Breast epithelium (tissue), 4 donors: ENCODE measurements at regions not wholly inside any gene's neighbourhood (a gene's known extent, or its start where the extent isn't known, plus 50 kb on each side); places are given as distances from the start of the nearest gene placed in this dataset.

ENCODE experiments used
- DNase-seq, 2 donors: peaks; one replicate each; pipeline ENCODE4 v3.0.0-alpha.2; 2019; ENCODE audit warnings: low spot score in 2 of 2
- H3K27ac ChIP-seq, 2 donors: fragments of 200-600 bp; sonication (generic) in 1 of 2; one replicate each; pipeline ENCODE4 v1.5.1; 2016 to 2019; ENCODE audit warnings: mild to moderate bottlenecking in 1 of 2
- H3K27me3 ChIP-seq, 2 donors: fragments of 200-600 bp; sonication (generic) in 1 of 2; one replicate each; pipeline versions ENCODE4 v1.5.1 to v1.6.0; 2017 to 2019; ENCODE audit warnings: control low read depth in 1 of 2, mild to moderate bottlenecking in 1 of 2
- H3K36me3 ChIP-seq: fragments of 200-600 bp; one replicate; pipeline ENCODE4 v1.5.1; 2019
- H3K4me1 ChIP-seq, 2 donors: fragments of 200-600 bp; sonication (generic); one replicate each; pipeline ENCODE4 v1.5.1; 2016 to 2019; ENCODE audit warnings: control low read depth in 1 of 2
- H3K4me3 ChIP-seq, 3 donors: fragments of 200-600 bp; sonication (generic); 1 replicate in 2 of 3; 2 replicates in 1 of 3; pipeline ENCODE4 v1.5.1; 2016 to 2019; ENCODE audit warnings: mild to moderate bottlenecking in 3 of 3, moderate library complexity in 2 of 3
- H3K9me3 ChIP-seq, 2 donors: fragments of 200-600 bp; sonication (generic) in 1 of 2; one replicate each; pipeline ENCODE4 v1.5.1; 2016 to 2019; ENCODE audit warnings: control low read depth in 1 of 2
- POLR2A ChIP-seq: fragments of 450-650 bp; IDR thresholded peaks from one replicate; pipeline ENCODE4 v1.6.1; 2016; ENCODE audit warnings: antibody characterized with exemption, mild to moderate bottlenecking, moderate library complexity
- POLR2AphosphoS5 ChIP-seq, 3 donors: sonication (generic); formaldehyde crosslinking; IDR thresholded peaks; one replicate each; pipeline ENCODE4 v1.6.1; 2017; ENCODE audit warnings: antibody characterized with exemption in 3 of 3
- intact Hi-C: fragments of 100-400 bp; cut with DNase I; formaldehyde crosslinking; loops from one replicate; pipeline ENCODE4 v1.15.1; 2023; ENCODE audit warnings: low total_unique reads
- TF ChIP-seq, protein P1 (sequence below), 3 donors: fragments of 450-650 bp; IDR thresholded peaks; one replicate each; pipeline ENCODE4 v1.5.1; 2016 to 2017; ENCODE audit warnings: antibody characterized with exemption in 3 of 3, mild to moderate bottlenecking in 3 of 3, moderate library complexity in 3 of 3

DNA sequence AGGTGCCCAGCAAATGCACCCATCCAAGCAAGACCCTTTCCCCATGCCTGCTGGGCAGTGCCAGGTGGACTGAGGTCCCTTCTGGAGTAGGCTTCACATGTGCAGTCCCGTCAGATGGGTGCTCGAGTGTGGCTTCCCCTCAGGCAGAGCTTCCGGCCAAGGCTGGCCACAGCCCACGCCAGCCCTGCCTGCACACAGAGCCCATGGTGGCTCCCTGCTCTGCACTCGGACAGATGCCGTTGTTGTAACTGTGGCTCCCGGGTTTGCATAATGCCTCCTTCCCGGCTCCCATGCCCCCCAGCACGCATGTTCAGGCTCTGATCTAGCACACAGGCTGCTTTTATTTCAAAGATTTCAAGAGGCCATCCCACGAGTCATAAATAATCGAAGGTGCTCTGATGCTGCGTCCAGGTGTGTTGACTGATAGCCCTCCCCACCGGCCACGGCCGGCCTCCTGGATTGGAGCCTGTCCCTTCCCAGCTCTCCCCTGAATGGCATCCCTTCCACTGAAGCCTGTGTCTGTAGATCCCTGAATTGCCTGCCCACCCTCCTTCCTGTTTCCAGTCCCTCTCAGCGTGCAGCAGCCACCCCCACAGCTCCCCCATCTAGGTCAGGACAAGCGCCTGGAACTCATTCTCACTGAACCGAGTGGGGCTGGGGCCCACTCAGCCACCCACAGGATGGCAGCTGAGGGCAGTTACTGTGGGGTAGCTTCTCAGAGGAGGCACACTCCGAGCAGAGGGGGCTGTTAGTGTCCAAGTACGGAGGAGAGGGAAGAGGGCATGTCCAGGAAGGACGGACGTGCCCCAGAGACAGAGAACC is 100.0 kb upstream of the LINGO1 start:
- intact Hi-C loops = no loop called here

DNA sequence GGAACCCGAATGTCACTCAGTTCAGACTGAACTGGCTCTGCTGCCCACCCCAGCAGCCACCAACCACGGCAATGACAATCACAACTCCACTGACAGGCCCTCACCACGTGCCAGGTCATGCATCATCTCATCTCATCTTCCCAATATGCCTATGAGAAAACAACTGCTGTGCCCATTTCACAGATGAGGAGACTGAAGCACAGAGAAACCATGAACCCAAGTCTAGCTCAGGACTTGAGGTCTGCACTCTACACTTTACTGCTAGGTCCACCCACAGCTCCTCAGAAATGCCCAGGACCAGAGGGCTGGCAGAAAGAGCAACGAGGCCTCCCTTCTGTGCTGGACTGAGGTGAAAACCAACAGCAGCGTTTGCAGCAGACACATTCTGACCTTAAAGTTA is 99.2 kb upstream of the LINGO1 start:
- H3K4me1 ChIP-seq = no peaks in the 10 kb centered on the region

More for the DNA sequence above, 100.0 kb upstream of the LINGO1 start:
- no peak overlapping the region for H3K27ac ChIP-seq
- TF ChIP-seq POLR2AphosphoS5 (IDR thresholded peaks at IDR 0.05) (no peak), POLR2A (no peak)
- TF ChIP-seq, protein P1, sequence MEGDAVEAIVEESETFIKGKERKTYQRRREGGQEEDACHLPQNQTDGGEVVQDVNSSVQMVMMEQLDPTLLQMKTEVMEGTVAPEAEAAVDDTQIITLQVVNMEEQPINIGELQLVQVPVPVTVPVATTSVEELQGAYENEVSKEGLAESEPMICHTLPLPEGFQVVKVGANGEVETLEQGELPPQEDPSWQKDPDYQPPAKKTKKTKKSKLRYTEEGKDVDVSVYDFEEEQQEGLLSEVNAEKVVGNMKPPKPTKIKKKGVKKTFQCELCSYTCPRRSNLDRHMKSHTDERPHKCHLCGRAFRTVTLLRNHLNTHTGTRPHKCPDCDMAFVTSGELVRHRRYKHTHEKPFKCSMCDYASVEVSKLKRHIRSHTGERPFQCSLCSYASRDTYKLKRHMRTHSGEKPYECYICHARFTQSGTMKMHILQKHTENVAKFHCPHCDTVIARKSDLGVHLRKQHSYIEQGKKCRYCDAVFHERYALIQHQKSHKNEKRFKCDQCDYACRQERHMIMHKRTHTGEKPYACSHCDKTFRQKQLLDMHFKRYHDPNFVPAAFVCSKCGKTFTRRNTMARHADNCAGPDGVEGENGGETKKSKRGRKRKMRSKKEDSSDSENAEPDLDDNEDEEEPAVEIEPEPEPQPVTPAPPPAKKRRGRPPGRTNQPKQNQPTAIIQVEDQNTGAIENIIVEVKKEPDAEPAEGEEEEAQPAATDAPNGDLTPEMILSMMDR (IDR thresholded peaks at IDR 0.05) = no peak
- no peaks in the 10 kb centered on the region for H3K4me1 ChIP-seq
- H3K4me3 ChIP-seq = no peak overlapping the region
- H3K27me3 ChIP-seq = no peaks in the 10 kb centered on the region
- H3K36me3 ChIP-seq = no peaks in the 10 kb centered on the region
- no peak for DNase-seq
- H3K9me3 ChIP-seq = no peaks in the 10 kb centered on the region

DNA sequence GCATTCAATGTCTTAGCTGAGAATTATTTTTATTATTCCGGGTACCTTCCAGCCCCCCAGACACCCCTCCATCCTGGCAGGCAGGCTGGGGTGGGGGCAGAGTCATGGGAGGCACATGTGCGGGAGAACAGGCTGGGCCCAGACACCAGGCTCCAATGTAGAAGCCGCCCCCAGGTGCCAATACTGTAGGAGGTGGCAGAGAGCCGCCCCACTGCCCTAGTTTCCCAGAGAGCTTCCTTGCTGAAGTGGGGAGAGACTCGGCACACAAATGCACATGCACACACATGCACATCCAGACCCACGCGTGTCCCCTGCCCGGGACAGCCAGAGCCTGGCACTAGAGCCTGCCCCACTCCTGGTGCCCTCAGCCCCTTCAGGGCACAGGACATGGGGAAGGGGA is 98.4 kb upstream of the LINGO1 start:
- intact Hi-C loops = no loop called here
- TF ChIP-seq, protein P1 (IDR thresholded peaks at IDR 0.05) = no peak
- no peak for TF ChIP-seq POLR2A
- no peak overlapping the region for H3K27ac ChIP-seq
- H3K4me1 ChIP-seq = no peaks in the 10 kb centered on the region
- H3K4me3 ChIP-seq = no peak overlapping the region
- DNase-seq = no peak
- no peaks in the 10 kb centered on the region for H3K9me3 ChIP-seq
- H3K27me3 ChIP-seq = no peaks in the 10 kb centered on the region
- no peaks in the 10 kb centered on the region for H3K36me3 ChIP-seq

More for the DNA sequence above, 99.2 kb upstream of the LINGO1 start:
- TF ChIP-seq, protein P1 (IDR thresholded peaks at IDR 0.05) = no peak
- H3K27ac ChIP-seq = no peak overlapping the region
- no peaks in the 10 kb centered on the region for H3K27me3 ChIP-seq
- intact Hi-C loops = no loop called here
- no peaks in the 10 kb centered on the region for H3K36me3 ChIP-seq
- DNase-seq = no peak
- H3K4me3 ChIP-seq = no peak overlapping the region
- H3K9me3 ChIP-seq = no peaks in the 10 kb centered on the region

DNA sequence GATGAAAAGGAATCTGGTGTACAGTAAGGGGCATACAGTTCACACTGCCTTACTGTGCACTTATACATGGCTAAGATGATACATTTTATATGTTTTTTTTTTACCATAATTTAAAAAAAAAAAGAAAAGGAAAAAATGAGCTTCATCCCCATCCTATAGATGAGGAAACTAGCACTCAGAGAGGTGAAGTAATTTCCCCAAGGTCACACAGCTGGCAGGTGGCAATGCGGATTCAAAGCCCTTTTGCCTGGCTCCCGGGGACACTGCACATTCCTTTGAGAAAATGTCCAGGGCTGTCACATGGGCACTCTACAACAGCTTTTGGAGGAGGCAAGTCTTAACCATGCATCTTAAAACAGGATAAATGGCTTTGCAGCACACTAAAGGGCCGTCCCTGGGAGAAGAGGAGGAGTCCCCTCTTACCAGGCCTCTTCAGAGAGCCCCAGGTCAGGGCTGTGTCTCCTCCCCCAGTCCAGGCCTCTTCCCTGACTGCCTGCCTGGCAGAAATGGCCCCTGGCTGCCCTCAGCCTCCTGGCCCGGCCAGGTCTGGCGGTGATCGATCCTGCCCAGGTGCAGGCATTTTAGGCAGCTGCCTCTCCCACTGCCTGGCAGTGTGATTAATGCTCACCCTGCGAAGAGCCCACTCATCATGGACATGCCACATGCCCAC is 95.1 kb upstream of the LINGO1 start:
- no peak for TF ChIP-seq POLR2AphosphoS5 (IDR thresholded peaks at IDR 0.05)
- TF ChIP-seq, protein P1 (IDR thresholded peaks at IDR 0.05) = no peak
- no peak for TF ChIP-seq POLR2A
- Histone ChIP-seq H3K27me3 (peaks cover 0 to 13% of the 10 kb centered on the region in 2 donors), H3K4me1 (no peaks in the 10 kb centered on the region), H3K27ac (no peak overlapping the region), H3K4me3 (no peak overlapping the region), H3K9me3 (no peaks in the 10 kb centered on the region), H3K36me3 (no peaks in the 10 kb centered on the region)
- intact Hi-C loops = no loop called here
- DNase-seq = no peak

DNA sequence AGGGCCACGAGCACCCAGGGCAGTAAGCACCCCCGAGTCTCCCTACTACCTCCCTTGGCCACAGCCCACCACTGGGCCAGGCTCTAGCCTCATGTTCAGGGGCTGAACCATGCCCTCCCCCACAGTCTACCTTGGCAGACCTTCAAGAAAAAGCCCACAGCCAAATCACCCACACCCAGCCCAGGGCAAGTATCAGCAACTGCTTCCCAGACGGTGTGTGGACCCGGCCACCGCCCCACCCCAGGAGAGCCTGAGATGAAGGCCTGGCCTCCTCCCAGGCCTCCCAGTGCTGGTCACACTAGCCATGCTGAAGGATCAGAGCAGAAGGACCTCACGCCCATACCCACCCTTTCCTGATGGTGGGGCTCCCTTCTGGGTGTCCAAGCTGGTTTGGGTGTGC is 92.0 kb upstream of the LINGO1 start:
- H3K4me1 ChIP-seq = no peaks in the 10 kb centered on the region
- H3K27me3 ChIP-seq = peaks cover 0 to 13% of the 10 kb centered on the region in 2 donors
- no peak overlapping the region for H3K4me3 ChIP-seq
- DNase-seq = no peak
- intact Hi-C loops = no loop called here
- no peaks in the 10 kb centered on the region for H3K9me3 ChIP-seq
- no peaks in the 10 kb centered on the region for H3K36me3 ChIP-seq
- TF ChIP-seq POLR2A (no peak), POLR2AphosphoS5 (IDR thresholded peaks at IDR 0.05) (no peak)
- TF ChIP-seq, protein P1 (IDR thresholded peaks at IDR 0.05) = no peak
- no peak overlapping the region for H3K27ac ChIP-seq
